ENCODE measurements at regions not wholly inside any gene's neighbourhood (a gene's known extent, or its start where the extent isn't known, plus 50 kb on each side); places are given as distances from the start of the nearest gene placed in this dataset.
"Not testable (repeated sequence)": the region's sequence is repeated elsewhere in the genome, so short reads cannot be mapped to it uniquely, and the experiment has no call there.

DNA sequence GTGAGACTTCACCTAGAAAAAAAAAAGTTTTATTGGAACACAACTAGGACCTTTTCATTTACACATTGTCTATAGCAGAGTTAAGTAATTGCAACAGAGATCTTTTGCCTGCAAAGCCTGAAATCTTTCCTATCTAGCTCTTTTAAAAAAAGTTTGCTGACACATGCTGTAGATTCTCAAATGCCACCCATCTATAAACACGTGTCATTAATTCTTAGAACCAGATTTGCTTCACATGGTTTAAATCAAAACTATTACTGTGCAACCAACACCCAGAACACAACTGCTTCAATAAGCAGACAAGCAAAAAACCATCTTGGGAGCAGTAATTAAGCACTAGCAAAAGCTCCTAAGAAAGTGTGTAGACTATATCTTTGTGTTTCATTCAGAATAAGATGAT is 55.0 kb downstream of the OXSM start:
- DNase-seq = no peak

GRCh38 chr3:25846282-25846681 is 56.4 kb downstream of the OXSM start:
- DNase-seq = no peak

GRCh38 chr3:25849091-25849490 is 59.2 kb downstream of the OXSM start:
- no peak for DNase-seq

- no peak for DNase-seq
Measured at GRCh38 chr3:25849641-25850385, 59.9 kb downstream of the OXSM start.

DNA sequence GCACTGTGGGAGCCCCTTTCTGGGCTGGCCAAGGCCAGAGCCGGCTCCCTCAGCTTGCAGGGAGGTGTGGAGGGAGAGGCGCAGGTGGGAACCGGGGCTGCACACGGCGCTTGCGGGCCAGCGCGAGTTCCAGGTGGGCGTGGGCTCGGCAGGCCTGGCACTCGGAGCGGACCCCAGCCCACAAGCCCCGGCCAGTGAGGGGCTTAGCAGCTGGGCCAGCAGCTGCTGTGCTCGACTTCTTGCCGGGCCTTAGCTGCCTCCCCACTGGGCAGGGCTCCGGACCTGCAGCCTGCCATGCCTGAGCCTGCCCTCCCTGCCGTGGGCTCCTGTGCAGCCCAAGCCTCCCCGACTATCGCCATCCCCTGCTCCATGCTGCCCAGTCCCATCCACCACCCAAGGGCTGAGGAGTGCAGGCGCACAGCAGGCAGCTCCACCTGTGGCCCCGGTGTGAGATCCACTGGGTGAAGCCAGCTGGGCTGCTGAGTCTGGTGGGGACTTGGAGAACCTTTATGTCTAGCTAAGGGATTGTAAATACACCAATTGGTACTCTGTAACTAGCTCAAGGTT is 61.9 kb downstream of the OXSM start:
- not testable (repeated sequence) for DNase-seq

GRCh38 chr3:25854214-25854613 is 64.3 kb downstream of the OXSM start:
- no peak for DNase-seq

GRCh38 chr3:25854635-25855034 is 64.7 kb downstream of the OXSM start:
- no peak for DNase-seq

- DNase-seq = no peak
Measured at GRCh38 chr3:25855266-25855784, 65.4 kb downstream of the OXSM start.

- peak; percentile 19 for DNase-seq
Measured at GRCh38 chr3:25856902-25857518, 67.1 kb downstream of the OXSM start.

- DNase-seq = no peak
Measured at GRCh38 chr3:25861566-25861965, 71.7 kb downstream of the OXSM start.

- DNase-seq = no peak
Measured at GRCh38 chr3:25863011-25863415, 73.1 kb downstream of the OXSM start.

DNA sequence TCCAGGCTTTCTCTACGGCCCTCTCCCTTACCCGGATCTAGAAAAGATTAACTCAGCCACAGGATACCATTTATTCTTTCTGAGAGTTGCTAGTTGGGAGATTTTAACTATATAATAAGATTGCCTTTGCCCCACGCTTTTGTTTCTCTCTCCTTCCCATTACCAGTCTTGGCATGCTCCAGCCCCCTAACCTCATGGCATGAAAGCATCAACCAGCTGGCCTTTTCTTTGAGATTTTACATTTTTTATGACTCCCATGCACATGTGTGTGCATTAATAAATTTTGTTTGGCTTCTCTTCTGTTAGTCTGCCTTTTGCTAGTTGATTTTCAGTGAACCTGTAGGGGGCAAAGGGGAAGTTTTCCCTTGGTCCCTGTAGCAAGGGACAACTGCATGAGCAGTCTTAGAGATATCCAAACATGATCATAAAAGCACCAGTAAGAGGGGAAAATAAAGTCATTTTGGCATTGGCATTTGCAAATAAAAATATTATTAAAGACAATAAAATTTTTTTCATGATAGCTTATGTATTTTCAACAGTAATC is 73.6 kb downstream of the OXSM start:
- DNase-seq = no peak

GRCh38 chr3:25870452-25870851 is 80.6 kb downstream of the OXSM start:
- DNase-seq = no peak

GRCh38 chr3:25872200-25872877 is 82.4 kb downstream of the OXSM start:
- DNase-seq = no peak

DNA sequence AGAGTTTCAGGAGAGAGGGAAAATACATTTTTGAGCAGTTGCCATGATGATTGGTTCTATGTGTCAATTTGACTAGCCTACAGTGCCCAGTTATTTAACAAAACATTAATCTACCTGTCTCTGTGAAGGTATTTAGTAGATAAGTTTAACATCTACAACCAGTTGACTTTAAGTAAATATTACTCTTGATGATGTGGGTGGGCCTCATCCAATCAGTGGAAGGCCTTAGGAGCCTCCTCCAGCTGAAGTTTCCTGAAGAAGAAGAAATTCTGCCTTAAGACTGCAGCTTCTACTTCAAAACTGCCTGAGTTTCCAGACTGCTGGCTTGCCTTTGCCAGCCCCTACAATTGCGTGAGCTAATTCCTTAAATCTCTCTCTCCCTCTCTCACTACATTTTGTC is 93.6 kb downstream of the OXSM start:
- DNase-seq = no peak

DNA sequence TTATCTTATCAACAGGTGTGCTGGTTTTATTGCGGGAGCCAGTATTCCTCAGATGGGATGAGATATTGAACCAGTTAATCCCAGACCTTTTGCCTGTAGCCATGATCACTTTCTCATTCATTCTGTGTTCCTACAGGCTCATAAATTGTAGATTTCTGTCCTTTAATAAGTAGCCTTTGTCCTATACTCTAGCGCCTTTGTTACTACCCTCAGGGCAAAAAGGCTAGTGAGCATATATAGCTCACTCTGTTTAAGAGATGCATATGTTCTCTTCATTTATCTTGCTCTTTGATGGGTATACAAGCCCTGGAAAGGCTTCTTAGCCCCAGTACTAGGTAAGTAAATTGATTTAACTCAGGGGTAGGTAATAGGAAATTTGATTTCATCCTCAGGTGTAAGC is 95.1 kb downstream of the OXSM start:
- no peak for DNase-seq

DNA sequence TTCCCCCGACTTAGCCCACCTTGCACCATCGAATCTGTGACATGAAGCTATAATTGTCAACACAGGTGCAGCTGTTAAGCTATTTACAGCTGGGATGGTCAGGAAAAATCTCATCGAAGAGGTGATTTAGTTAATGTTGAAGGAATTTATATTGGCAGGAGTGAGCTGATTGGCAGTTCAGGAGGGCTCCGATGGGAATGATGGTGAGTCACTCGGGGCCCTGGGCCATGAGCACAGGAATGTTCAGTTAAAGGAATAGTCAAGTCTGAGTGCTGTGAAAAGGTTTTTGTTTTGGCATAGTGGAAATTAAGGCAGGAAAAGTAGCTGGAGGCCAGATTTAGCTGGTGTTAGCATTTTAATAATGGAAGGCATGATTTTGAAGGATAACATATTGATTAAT is 95.7 kb downstream of the OXSM start:
- DNase-seq = no peak

DNA sequence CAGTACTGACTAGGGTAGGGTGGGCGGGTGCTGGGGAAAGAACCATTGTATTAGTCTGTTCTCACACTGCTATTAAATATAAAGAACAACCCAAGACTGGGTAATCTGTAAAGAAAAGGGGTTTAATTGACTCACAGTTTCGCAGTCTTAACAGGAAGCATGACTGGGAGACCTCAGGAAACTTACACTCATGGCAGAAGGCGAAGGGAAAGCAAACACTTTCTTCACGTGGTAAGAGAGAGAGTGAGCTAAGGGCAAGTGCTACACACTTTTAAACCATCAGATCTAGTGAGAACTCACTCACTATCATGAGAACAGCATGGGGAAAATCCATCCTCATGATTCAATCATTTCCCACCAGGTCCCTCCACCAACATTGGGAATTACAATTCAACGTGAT is 98.0 kb downstream of the OXSM start:
- no peak for DNase-seq

GRCh38 chr3:25888892-25889524 is 99.1 kb downstream of the OXSM start:
- no peak for DNase-seq

DNA sequence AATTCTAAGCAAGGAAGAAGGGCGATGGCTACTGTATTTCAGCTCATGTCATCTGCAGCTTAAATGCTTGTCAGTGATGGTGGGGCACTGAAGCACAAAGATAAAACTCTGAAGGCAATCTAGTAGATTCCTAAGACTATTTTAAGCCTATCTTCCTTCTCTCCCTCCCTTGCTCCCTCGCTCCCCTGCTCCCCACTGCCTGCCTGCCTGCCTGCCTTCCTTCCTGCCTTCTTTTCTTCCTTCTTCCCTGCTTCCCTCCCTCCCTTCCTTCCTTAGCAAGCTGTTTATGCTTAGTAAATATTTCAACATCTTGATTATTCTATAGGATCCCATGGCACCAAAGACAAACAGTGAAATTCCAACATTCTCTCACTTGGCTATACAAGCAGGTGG is 99.6 kb downstream of the OXSM start:
- DNase-seq = no peak

DNA sequence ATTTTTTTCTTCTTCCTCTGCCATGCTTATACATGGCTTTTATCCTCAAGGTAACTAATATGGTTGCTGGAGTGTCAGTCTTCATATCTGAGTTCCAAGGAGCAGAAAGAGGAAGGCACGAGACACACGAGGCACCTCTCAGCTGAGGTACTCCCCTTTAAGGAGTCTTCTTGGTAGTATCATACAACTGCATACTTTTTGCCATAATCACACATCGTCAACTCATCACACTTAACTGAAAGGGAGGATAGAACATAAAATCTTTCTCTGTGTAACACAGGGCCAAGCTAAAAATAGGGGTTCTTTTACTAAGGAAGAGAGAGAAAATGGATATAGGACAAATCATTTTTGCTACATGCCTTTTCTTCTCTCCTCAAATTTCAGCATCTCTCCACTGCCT is 104.2 kb downstream of the OXSM start:
- no peak for DNase-seq

DNA sequence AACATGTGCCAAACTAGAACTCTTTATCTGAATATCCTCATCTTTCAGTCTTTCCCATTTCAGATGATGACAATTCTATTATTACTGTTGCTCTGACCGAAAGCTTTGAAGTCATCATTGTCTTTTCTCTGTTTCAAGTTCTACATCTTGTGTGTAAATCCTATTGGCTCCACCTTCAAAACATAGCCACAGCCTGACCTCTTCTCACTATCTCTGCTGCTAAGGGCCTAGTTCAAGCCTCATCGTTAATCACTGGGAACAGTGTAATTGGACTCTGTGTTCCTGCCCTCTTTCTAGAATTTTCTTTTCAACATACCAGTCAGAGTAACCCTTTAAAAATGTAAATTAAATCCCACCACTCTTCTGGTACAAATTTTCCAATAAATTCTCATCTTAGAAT is 105.1 kb downstream of the OXSM start:
- no peak for DNase-seq

DNA sequence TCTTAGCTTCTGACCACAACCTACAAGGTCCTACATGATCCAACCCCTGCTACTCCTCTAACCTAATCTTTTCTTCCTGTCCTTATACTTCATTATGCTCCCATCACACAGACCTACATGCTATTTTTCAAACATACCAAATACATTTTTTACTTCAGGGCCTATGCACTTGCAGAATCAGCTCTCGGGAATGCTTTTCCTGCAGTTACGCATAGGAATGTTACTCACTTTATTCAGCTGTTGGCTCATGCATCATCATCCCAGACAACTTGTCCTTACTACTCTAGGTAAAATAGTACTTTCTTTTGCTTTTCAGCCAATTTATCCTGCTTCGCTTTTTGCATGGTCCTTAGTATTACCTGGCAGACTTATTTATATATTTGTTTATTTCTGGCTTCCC is 105.6 kb downstream of the OXSM start:
- DNase-seq = no peak
